HUES48 (cell line): ENCODE measurements at regions not wholly inside any gene's neighbourhood (a gene's known extent, or its start where the extent isn't known, plus 50 kb on each side); places are given as distances from the start of the nearest gene placed in this dataset.

Source experiments
- H3K27ac ChIP-seq: one replicate; pipeline ENCODE4 v1.7.0; 2013; ENCODE audit warnings: low read depth, low read length, inconsistent platforms
- H3K27me3 ChIP-seq: 2 replicates; pipeline ENCODE4 v1.6.1; 2013; ENCODE audit warnings: mild to moderate bottlenecking, low read length; ENCODE audit not compliant: control insufficient read depth, insufficient read depth
- H3K36me3 ChIP-seq: 2 replicates; pipeline ENCODE4 v1.6.1; 2013; ENCODE audit warnings: low read length; ENCODE audit not compliant: control insufficient read depth, insufficient read depth
- H3K4me1 ChIP-seq: 2 replicates; pipeline ENCODE4 v1.6.1; 2013; ENCODE audit warnings: mild to moderate bottlenecking, low read length; ENCODE audit not compliant: control insufficient read depth, insufficient read depth
- H3K4me3 ChIP-seq: 2 replicates; pipeline ENCODE4 v1.5.1; 2013; ENCODE audit warnings: mild to moderate bottlenecking, low read depth, low read length
- H3K9ac ChIP-seq: 2 replicates; pipeline ENCODE4 v1.6.1; 2013; ENCODE audit warnings: mild to moderate bottlenecking, low read depth, low read length, moderate library complexity
- H3K9me3 ChIP-seq: 2 replicates; pipeline ENCODE4 v1.6.1; 2013; ENCODE audit warnings: low read length; ENCODE audit not compliant: control insufficient read depth, insufficient read depth

- Histone ChIP-seq H3K27ac (no peak overlapping the region), H3K9ac (no peak overlapping the region), H3K4me3 (no peak overlapping the region), H3K9me3 (peaks cover 3% of the 10 kb centered on the region), H3K4me1 (peaks cover 6% of the 10 kb centered on the region; the same call in 1 of the 2 replicates), H3K27me3 (no peaks in the 10 kb centered on the region), H3K36me3 (no peaks in the 10 kb centered on the region)
Observed at GRCh38 chr3:102295756-102296155, 139.1 kb upstream of the ZPLD1 start.

GRCh38 chr3:102297072-102297658, 137.7 kb upstream of the ZPLD1 start:
- Histone ChIP-seq H3K27ac (no peak overlapping the region), H3K9ac (no peak overlapping the region), H3K4me1 (peaks cover 13% of the 10 kb centered on the region; the same call in 1 of the 2 replicates), H3K9me3 (peaks cover 3% of the 10 kb centered on the region), H3K36me3 (no peaks in the 10 kb centered on the region), H3K27me3 (no peaks in the 10 kb centered on the region), H3K4me3 (no peak overlapping the region)

GRCh38 chr3:102299125-102299877, 135.5 kb upstream of the ZPLD1 start:
- Histone ChIP-seq H3K36me3 (no peaks in the 10 kb centered on the region), H3K4me1 (peaks cover 13% of the 10 kb centered on the region; the same call in 1 of the 2 replicates), H3K9ac (no peak overlapping the region), H3K27ac (no peak overlapping the region), H3K27me3 (no peaks in the 10 kb centered on the region), H3K9me3 (no peaks in the 10 kb centered on the region), H3K4me3 (no peak overlapping the region)

DNA sequence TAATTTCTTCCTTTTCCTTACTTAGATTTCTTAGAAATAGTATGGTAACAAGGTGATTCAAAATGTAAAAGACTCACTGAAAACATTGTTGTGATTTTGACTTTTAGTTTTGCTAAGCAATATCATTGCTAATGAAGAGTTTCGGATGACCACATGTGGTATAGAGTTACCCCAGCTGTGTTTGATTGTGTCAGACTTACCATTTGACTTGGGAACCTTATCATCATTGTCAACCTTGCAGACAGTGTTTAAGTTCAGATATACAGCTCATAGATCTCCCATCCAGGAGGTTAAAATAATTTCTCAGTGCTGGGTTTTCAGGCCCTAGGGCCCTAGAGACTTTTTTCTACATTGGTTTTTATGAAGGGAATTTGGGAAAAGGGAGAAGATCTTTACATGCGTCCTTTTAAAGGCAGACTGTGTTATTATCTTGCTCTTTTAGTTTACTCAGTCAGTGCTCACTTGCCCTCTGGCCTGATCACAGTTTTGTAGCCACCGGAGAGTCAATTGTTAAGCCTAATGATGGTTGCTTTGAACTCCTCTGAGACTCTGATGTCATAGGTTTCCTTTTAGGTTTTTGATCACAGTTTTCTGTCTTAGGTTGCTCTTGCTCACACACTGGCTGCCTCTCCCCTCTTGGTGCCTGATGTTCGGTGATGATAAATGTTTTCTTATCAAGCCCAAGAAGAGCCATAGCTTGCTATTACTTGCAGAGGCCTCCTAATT, 133.5 kb upstream of the ZPLD1 start:
- Histone ChIP-seq H3K4me1 (peaks cover 8% of the 10 kb centered on the region; the same call in 1 of the 2 replicates), H3K9ac (no peak overlapping the region), H3K27ac (peak overlapping the region; percentile 7), H3K4me3 (no peak overlapping the region), H3K9me3 (no peaks in the 10 kb centered on the region), H3K27me3 (no peaks in the 10 kb centered on the region), H3K36me3 (no peaks in the 10 kb centered on the region)

GRCh38 chr3:102302020-102302419, 132.8 kb upstream of the ZPLD1 start:
- H3K4me3 ChIP-seq, result no peak overlapping the region
- H3K9ac ChIP-seq, result no peak overlapping the region
- H3K4me1 ChIP-seq, result peaks cover 8% of the 10 kb centered on the region; the same call in 1 of the 2 replicates

GRCh38 chr3:102304550-102304949, 130.3 kb upstream of the ZPLD1 start:
- Histone ChIP-seq H3K4me3 (no peak overlapping the region), H3K36me3 (no peaks in the 10 kb centered on the region), H3K4me1 (peaks cover 8% of the 10 kb centered on the region; the same call in 1 of the 2 replicates), H3K27ac (no peak overlapping the region), H3K9ac (no peak overlapping the region), H3K27me3 (no peaks in the 10 kb centered on the region), H3K9me3 (no peaks in the 10 kb centered on the region)

More at GRCh38 chr3:102302020-102302419, 132.8 kb upstream of the ZPLD1 start:
- Histone ChIP-seq H3K27me3 (no peaks in the 10 kb centered on the region), H3K27ac (no peak overlapping the region), H3K9me3 (no peaks in the 10 kb centered on the region), H3K36me3 (no peaks in the 10 kb centered on the region)

DNA sequence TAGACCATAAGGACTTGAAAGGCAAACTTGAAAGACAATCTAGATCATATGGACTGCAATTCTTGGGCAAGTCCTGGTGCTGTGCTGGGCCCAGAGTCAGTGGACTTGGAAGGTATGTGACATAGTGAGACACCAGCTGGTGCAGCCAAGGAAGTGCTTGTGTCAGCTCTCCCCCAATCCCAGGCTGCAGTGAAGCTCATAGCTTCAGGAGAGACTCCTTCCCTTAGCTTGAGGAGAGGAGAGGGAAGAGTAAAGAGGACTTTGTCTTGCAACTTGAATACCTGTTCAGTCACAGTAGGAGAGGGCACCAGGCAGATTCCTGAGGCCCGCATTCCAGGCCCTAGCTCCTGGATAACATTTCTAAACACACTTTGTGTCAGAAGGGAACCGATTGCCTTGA, 127.4 kb upstream of the ZPLD1 start:
- no peaks in the 10 kb centered on the region for H3K36me3 ChIP-seq
- H3K4me1 ChIP-seq, result no peaks in the 10 kb centered on the region
- no peak overlapping the region for H3K4me3 ChIP-seq
- H3K9me3 ChIP-seq, result no peaks in the 10 kb centered on the region
- no peaks in the 10 kb centered on the region for H3K27me3 ChIP-seq
- no peak overlapping the region for H3K9ac ChIP-seq
- H3K27ac ChIP-seq, result no peak overlapping the region

DNA sequence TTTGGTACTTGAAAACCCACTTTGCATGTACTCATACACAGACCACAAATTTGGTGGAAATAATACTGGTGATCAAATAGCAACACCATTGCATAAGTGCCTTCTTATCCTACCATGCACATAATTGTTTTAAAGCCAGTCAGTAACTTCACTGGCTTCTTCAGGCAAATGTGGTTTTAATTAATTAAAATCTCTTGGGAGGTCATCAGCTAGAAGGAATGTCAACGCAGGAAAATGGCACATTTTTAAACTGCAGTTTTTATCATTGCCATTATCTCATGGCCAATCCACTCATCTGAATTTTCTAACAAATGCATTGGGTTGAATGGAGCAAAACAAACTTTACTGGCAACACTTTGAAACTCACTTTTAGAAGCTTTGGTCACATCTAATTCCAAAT, 105.7 kb upstream of the ZPLD1 start:
- no peak overlapping the region for H3K9ac ChIP-seq
- no peaks in the 10 kb centered on the region for H3K9me3 ChIP-seq
- H3K4me3 ChIP-seq, result no peak overlapping the region
- no peaks in the 10 kb centered on the region for H3K4me1 ChIP-seq
- H3K27me3 ChIP-seq, result no peaks in the 10 kb centered on the region
- H3K27ac ChIP-seq, result no peak overlapping the region
- H3K36me3 ChIP-seq, result no peaks in the 10 kb centered on the region

DNA sequence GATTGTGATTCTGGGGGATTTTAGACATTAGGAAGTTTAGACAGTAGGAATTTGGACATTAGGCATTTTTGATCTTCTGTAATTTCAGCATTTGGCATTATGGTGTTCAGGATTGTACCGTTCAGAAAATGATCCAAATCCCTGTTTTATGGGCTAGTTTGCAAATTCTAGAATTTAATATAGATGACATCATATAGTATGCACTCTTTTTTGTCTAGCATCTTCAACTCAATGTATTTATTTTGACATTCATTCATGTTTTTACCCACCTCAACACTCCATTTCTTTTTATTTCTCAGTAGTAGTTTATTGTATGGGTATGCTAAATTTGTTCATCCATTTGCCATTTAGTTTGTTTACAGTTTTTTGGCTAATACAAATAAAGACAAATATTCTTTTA, 105.3 kb upstream of the ZPLD1 start:
- no peaks in the 10 kb centered on the region for H3K27me3 ChIP-seq
- no peak overlapping the region for H3K4me3 ChIP-seq
- no peaks in the 10 kb centered on the region for H3K36me3 ChIP-seq
- H3K9me3 ChIP-seq, result no peaks in the 10 kb centered on the region
- no peak overlapping the region for H3K27ac ChIP-seq
- no peaks in the 10 kb centered on the region for H3K4me1 ChIP-seq
- no peak overlapping the region for H3K9ac ChIP-seq

DNA sequence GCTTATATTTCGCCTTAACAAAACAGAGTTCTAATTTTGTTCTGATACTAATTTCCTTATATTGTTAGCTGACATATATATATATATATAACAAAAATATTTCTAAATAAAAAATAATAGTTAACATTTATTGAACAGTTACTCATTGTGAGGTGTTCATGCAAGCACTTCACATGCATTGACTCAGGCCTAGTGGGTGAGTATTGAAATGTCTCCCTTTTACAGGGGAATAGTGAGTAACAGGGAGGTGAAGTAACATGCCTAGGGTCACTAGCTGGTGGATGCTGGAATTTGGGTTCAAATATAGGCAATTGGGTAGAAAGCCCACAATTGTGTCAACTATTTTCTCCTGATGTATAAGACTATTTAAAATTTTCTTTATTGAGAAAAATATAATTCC, 102.6 kb upstream of the ZPLD1 start:
- no peak overlapping the region for H3K9ac ChIP-seq
- H3K9me3 ChIP-seq, result no peaks in the 10 kb centered on the region
- H3K4me3 ChIP-seq, result no peak overlapping the region
- H3K4me1 ChIP-seq, result no peaks in the 10 kb centered on the region
- no peak overlapping the region for H3K27ac ChIP-seq
- no peaks in the 10 kb centered on the region for H3K27me3 ChIP-seq
- no peaks in the 10 kb centered on the region for H3K36me3 ChIP-seq

DNA sequence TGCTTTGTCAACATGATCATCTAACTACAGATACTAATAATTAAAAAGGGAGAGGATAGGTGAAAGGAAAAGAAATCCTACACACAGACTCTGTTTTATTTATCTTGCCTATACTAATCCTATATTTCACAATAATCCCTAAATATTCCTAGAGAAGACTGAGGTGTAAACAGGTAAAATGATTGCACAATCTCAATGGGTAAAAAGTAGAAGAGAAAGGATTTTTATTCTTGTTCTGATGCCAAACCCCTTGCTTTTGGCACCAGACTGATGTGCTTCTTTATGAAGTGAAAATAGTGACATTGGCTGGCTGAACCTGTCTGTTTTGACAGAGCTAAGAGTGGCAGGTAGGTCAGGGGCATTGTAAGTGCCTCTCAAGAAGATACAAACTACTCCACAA, 101.9 kb upstream of the ZPLD1 start:
- H3K27me3 ChIP-seq, result no peaks in the 10 kb centered on the region
- H3K36me3 ChIP-seq, result no peaks in the 10 kb centered on the region
- no peaks in the 10 kb centered on the region for H3K4me1 ChIP-seq
- H3K9ac ChIP-seq, result no peak overlapping the region
- H3K9me3 ChIP-seq, result no peaks in the 10 kb centered on the region
- H3K4me3 ChIP-seq, result no peak overlapping the region
- H3K27ac ChIP-seq, result no peak overlapping the region
